ENCODE measurements at regions not wholly inside any gene's neighbourhood (a gene's known extent, or its start where the extent isn't known, plus 50 kb on each side); places are given as distances from the start of the nearest gene placed in this dataset.

GRCh38 chr15:70274908-70275307 lies 177.2 kb upstream of the TLE3 start (continued):
- TF ChIP-seq CEBPB (IDR thresholded peaks at IDR 0.05; ENCODE audit: low read depth, low read length) (no peak), CBX5 (IDR thresholded peaks at IDR 0.05; ENCODE audit: low read depth, low read length) (no peak), CHD1 (IDR thresholded peaks at IDR 0.05; ENCODE audit: low read depth, low read length) (no peak), RBBP5 (IDR thresholded peaks at IDR 0.05; ENCODE audit: borderline replicate concordance, low read depth, low read length) (no peak), ASH2L (IDR thresholded peaks at IDR 0.05; ENCODE audit: low read length) (no peak), TAF7 (optimal IDR thresholded peaks at IDR 0.05; ENCODE audit: borderline replicate concordance, low read depth, low read length) (no peak), EZH2 (IDR thresholded peaks at IDR 0.05; ENCODE audit: low read depth, low read length, severe bottlenecking) (no peak)
- TF ChIP-seq, protein P1, sequence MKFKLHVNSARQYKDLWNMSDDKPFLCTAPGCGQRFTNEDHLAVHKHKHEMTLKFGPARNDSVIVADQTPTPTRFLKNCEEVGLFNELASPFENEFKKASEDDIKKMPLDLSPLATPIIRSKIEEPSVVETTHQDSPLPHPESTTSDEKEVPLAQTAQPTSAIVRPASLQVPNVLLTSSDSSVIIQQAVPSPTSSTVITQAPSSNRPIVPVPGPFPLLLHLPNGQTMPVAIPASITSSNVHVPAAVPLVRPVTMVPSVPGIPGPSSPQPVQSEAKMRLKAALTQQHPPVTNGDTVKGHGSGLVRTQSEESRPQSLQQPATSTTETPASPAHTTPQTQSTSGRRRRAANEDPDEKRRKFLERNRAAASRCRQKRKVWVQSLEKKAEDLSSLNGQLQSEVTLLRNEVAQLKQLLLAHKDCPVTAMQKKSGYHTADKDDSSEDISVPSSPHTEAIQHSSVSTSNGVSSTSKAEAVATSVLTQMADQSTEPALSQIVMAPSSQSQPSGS (IDR thresholded peaks at IDR 0.05; ENCODE audit: low read length) = no peak

Data from H1 (cell line).